Endothelial cell of umbilical vein (primary cell): ENCODE measurements at regions not wholly inside any gene's neighbourhood (a gene's known extent, or its start where the extent isn't known, plus 50 kb on each side); places are given as distances from the start of the nearest gene placed in this dataset.

Source experiments
- CTCF ChIP-seq, 2 donors: IDR thresholded peaks; 1 replicate in 1 of 2; 2 replicates in 1 of 2; pipeline ENCODE4 v1.5.1; 2011; ENCODE audit warnings: low read length in 2 of 2, mild to moderate bottlenecking in 2 of 2, moderate library complexity in 2 of 2, control low read depth in 1 of 2, inconsistent platforms in 1 of 2, low read depth in 1 of 2; ENCODE audit not compliant: insufficient read depth in 1 of 2; ENCODE audit errors: extremely low read depth in 1 of 2
- EZH2 ChIP-seq: IDR thresholded peaks from 2 replicates; pipeline ENCODE4 v1.6.1; 2012; ENCODE audit warnings: borderline replicate concordance, low read depth, mild to moderate bottlenecking, moderate library complexity, low read length, inconsistent platforms; ENCODE audit not compliant: severe bottlenecking
- MAX ChIP-seq: IDR thresholded peaks from 2 replicates; pipeline ENCODE4 v1.6.1; 2011; ENCODE audit not compliant: insufficient read depth, insufficient read length
- MYC ChIP-seq: IDR thresholded peaks from one replicate; pipeline ENCODE4 v1.6.1; 2011; ENCODE audit warnings: mild to moderate bottlenecking, low read depth, low read length
- POLR2A ChIP-seq: IDR thresholded peaks from 2 replicates; pipeline ENCODE4 v1.6.1; 2012; ENCODE audit warnings: low read depth, mild to moderate bottlenecking, control low read depth, low read length
- POLR2AphosphoS5 ChIP-seq: IDR thresholded peaks from 2 replicates; pipeline ENCODE4 v1.6.1; 2012; ENCODE audit warnings: low read depth, mild to moderate bottlenecking, control low read depth, low read length, moderate library complexity; ENCODE audit not compliant: insufficient read depth

GRCh38 chr5:52520171-52520570 is 267.5 kb upstream of the ITGA1 start:
- TF ChIP-seq POLR2AphosphoS5 (no peak), POLR2A (no peak), CTCF (IDR thresholded peaks at IDR 0.05; ENCODE audit: extremely low read depth in 1 of 2, insufficient read depth in 1 of 2, low read depth in 1 of 2, low read length in 2 of 2) (no peak), EZH2 (no peak), MAX (no peak), MYC (no peak)
